Tibial nerve (tissue), 3 donors: ENCODE measurements at regions not wholly inside any gene's neighbourhood (a gene's known extent, or its start where the extent isn't known, plus 50 kb on each side); places are given as distances from the start of the nearest gene placed in this dataset.

Experiments used
- POLR2A ChIP-seq, 2 donors: fragments of 450-650 bp; IDR thresholded peaks; one replicate each; pipeline ENCODE4 v1.6.1; 2017; ENCODE audit warnings: antibody characterized with exemption in 2 of 2, mild to moderate bottlenecking in 2 of 2, moderate library complexity in 2 of 2
- TF ChIP-seq, protein P1 (sequence below), 5 experiments: fragments of 200-600 bp in 3 of 5; fragments of 450-650 bp in 2 of 5; sonication (generic) in 3 of 5; IDR thresholded peaks; one replicate each; pipeline ENCODE4 v1.5.1; 2016 to 2019; ENCODE audit warnings: antibody characterized with exemption in 5 of 5, mild to moderate bottlenecking in 3 of 5, moderate library complexity in 2 of 5

DNA sequence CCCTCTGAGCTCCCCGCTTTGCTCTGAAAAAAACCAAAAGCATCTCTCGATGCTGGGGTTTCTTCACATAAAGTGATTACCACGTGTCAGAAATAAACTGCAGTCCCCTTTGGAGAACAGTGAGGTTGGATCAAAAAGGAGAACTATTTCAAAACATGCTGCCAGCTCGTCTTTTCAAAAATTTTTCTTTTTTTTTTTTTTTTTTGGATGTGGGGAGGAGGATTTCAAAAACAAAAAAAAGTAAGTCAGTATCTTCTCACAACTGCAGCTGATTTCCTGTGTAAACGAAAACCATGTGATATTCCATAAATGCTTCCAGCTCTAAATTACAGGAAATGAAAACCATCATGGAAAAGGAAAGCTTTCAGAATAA lies 155.0 kb upstream of the LYZL2 start:
- TF ChIP-seq POLR2A (IDR thresholded peaks at IDR 0.05) = no peak
- TF ChIP-seq, protein P1, sequence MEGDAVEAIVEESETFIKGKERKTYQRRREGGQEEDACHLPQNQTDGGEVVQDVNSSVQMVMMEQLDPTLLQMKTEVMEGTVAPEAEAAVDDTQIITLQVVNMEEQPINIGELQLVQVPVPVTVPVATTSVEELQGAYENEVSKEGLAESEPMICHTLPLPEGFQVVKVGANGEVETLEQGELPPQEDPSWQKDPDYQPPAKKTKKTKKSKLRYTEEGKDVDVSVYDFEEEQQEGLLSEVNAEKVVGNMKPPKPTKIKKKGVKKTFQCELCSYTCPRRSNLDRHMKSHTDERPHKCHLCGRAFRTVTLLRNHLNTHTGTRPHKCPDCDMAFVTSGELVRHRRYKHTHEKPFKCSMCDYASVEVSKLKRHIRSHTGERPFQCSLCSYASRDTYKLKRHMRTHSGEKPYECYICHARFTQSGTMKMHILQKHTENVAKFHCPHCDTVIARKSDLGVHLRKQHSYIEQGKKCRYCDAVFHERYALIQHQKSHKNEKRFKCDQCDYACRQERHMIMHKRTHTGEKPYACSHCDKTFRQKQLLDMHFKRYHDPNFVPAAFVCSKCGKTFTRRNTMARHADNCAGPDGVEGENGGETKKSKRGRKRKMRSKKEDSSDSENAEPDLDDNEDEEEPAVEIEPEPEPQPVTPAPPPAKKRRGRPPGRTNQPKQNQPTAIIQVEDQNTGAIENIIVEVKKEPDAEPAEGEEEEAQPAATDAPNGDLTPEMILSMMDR (IDR thresholded peaks at IDR 0.05) = no peak
